ENCODE measurements at regions not wholly inside any gene's neighbourhood (a gene's known extent, or its start where the extent isn't known, plus 50 kb on each side); places are given as distances from the start of the nearest gene placed in this dataset.

GRCh38 chr17:33750943-33751701 lies 458.0 kb upstream of the ASIC2 start:
- in situ Hi-C loops (cut with HindIII; ENCODE audit: low sequenced_read_pairs) = no loop called here

- in situ Hi-C loops (cut with HindIII; ENCODE audit: low sequenced_read_pairs) = no loop called here
These were observed 458.6 kb upstream of the ASIC2 start for GRCh38 chr17:33751702-33752065.

- in situ Hi-C loops (cut with HindIII; ENCODE audit: low sequenced_read_pairs) = no loop called here
These were observed 460.4 kb upstream of the ASIC2 start for GRCh38 chr17:33753452-33753851.

GRCh38 chr17:33756021-33756420 lies 462.9 kb upstream of the ASIC2 start:
- in situ Hi-C loops (cut with HindIII; ENCODE audit: low sequenced_read_pairs) = no loop called here

GRCh38 chr17:33765871-33766270 lies 472.8 kb upstream of the ASIC2 start:
- in situ Hi-C loops (cut with HindIII; ENCODE audit: low sequenced_read_pairs) = no loop called here

GRCh38 chr17:33766721-33767120 lies 473.6 kb upstream of the ASIC2 start:
- in situ Hi-C loops (cut with HindIII; ENCODE audit: low sequenced_read_pairs) = no loop called here

- in situ Hi-C loops (cut with HindIII; ENCODE audit: low sequenced_read_pairs) = no loop called here
These were observed 476.0 kb upstream of the ASIC2 start for GRCh38 chr17:33769066-33769465.

GRCh38 chr17:33776304-33776703 lies 478.8 kb upstream of the CCL2 start:
- in situ Hi-C loops (cut with HindIII; ENCODE audit: low sequenced_read_pairs) = no loop called here

- in situ Hi-C loops (cut with HindIII; ENCODE audit: low sequenced_read_pairs) = no loop called here
These were observed 478.2 kb upstream of the CCL2 start for GRCh38 chr17:33776903-33777302.

- in situ Hi-C loops (cut with HindIII; ENCODE audit: low sequenced_read_pairs) = no loop called here
These were observed 477.4 kb upstream of the CCL2 start for GRCh38 chr17:33777674-33778073.

- in situ Hi-C loops (cut with HindIII; ENCODE audit: low sequenced_read_pairs) = no loop called here
These were observed 476.4 kb upstream of the CCL2 start for GRCh38 chr17:33778505-33779233.

GRCh38 chr17:33779234-33779591 lies 475.9 kb upstream of the CCL2 start:
- in situ Hi-C loops (cut with HindIII; ENCODE audit: low sequenced_read_pairs) = no loop called here

GRCh38 chr17:33785281-33785680 lies 469.8 kb upstream of the CCL2 start:
- in situ Hi-C loops (cut with HindIII; ENCODE audit: low sequenced_read_pairs) = no loop called here

GRCh38 chr17:33786478-33786877 lies 468.6 kb upstream of the CCL2 start:
- in situ Hi-C loops (cut with HindIII; ENCODE audit: low sequenced_read_pairs) = no loop called here

GRCh38 chr17:33789658-33790057 lies 465.4 kb upstream of the CCL2 start:
- in situ Hi-C loops (cut with HindIII; ENCODE audit: low sequenced_read_pairs) = no loop called here

- in situ Hi-C loops (cut with HindIII; ENCODE audit: low sequenced_read_pairs) = no loop called here
These were observed 457.9 kb upstream of the CCL2 start for GRCh38 chr17:33797181-33797580.

- in situ Hi-C loops (cut with HindIII; ENCODE audit: low sequenced_read_pairs) = no loop called here
These were observed 456.8 kb upstream of the CCL2 start for GRCh38 chr17:33798308-33798707.

GRCh38 chr17:33802349-33803198 lies 452.5 kb upstream of the CCL2 start:
- in situ Hi-C loops (cut with HindIII; ENCODE audit: low sequenced_read_pairs) = loop anchor here (10.0 kb wide), 1 partner anchor 132 kb away; no protein-coding TSS in a partner anchor

GRCh38 chr17:33803199-33803685 lies 451.8 kb upstream of the CCL2 start:
- in situ Hi-C loops (cut with HindIII; ENCODE audit: low sequenced_read_pairs) = loop anchor here (10.0 kb wide), 1 partner anchor 132 kb away; no protein-coding TSS in a partner anchor

- in situ Hi-C loops (cut with HindIII; ENCODE audit: low sequenced_read_pairs) = loop anchor here (10.0 kb wide), 1 partner anchor 131 kb away; no protein-coding TSS in a partner anchor
These were observed 451.4 kb upstream of the CCL2 start for GRCh38 chr17:33803686-33804085.

- in situ Hi-C loops (cut with HindIII; ENCODE audit: low sequenced_read_pairs) = loop anchor here (10.0 kb wide), 1 partner anchor 130 kb away; no protein-coding TSS in a partner anchor
These were observed 450.7 kb upstream of the CCL2 start for GRCh38 chr17:33804401-33804800.
